ENCODE measurements at regions not wholly inside any gene's neighbourhood (a gene's known extent, or its start where the extent isn't known, plus 50 kb on each side); places are given as distances from the start of the nearest gene placed in this dataset.

DNA sequence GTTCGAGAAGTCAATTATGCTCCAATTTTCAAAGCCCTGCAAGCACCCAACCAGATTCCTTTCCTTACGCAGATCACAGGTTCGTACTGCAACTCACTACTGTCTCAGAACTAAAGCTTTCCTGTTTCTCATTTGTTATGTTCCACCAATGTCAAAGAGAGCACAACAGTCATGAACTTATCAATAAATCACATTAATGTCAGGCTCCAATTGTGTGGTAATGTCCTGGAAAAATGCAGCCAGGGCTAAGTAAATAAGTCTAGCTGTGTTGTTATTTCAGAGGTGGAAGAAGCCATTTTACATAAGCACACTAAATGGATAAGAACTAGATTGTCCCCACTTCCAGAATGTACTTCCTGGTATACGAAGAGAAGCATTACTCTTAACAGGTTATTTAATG, 488.6 kb upstream of the PTGER4 start:
- TF ChIP-seq, protein P1, sequence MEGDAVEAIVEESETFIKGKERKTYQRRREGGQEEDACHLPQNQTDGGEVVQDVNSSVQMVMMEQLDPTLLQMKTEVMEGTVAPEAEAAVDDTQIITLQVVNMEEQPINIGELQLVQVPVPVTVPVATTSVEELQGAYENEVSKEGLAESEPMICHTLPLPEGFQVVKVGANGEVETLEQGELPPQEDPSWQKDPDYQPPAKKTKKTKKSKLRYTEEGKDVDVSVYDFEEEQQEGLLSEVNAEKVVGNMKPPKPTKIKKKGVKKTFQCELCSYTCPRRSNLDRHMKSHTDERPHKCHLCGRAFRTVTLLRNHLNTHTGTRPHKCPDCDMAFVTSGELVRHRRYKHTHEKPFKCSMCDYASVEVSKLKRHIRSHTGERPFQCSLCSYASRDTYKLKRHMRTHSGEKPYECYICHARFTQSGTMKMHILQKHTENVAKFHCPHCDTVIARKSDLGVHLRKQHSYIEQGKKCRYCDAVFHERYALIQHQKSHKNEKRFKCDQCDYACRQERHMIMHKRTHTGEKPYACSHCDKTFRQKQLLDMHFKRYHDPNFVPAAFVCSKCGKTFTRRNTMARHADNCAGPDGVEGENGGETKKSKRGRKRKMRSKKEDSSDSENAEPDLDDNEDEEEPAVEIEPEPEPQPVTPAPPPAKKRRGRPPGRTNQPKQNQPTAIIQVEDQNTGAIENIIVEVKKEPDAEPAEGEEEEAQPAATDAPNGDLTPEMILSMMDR (IDR thresholded peaks at IDR 0.05; ENCODE audit: low read depth, low read length, missing control alignments) = no peak
- H3K4me3 ChIP-seq (ENCODE audit: low read depth, low read length) = no peak overlapping the region
- no peak for DNase-seq (ENCODE audit: low read depth)
- in situ Hi-C loops (cut with HindIII; ENCODE audit: low sequenced_read_pairs) = no loop called here

DNA sequence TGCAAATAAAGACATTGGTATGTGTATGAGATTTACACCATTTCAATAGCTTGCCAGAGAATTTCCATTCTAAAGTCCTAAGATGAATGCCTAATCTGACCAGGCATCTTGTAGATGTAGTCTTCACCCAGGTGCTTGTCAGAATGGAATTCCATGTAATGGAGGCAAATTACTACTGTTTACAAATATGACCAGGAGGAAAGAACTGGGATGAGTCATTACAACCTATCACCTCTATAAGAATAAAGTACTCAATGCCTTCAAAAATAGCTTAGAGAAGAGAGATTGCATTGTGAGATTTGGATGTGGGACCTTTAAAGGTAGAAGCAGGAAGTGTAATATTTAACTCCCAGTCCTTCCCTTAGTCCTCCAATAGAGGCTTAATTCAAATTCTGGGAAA, 507.0 kb upstream of the PTGER4 start:
- TF ChIP-seq, protein P1 (IDR thresholded peaks at IDR 0.05; ENCODE audit: low read depth, low read length, missing control alignments) = no peak
- DNase-seq (ENCODE audit: low read depth) = no peak
- no peak overlapping the region for H3K4me3 ChIP-seq (ENCODE audit: low read depth, low read length)
- in situ Hi-C loops (cut with HindIII; ENCODE audit: low sequenced_read_pairs) = no loop called here

DNA sequence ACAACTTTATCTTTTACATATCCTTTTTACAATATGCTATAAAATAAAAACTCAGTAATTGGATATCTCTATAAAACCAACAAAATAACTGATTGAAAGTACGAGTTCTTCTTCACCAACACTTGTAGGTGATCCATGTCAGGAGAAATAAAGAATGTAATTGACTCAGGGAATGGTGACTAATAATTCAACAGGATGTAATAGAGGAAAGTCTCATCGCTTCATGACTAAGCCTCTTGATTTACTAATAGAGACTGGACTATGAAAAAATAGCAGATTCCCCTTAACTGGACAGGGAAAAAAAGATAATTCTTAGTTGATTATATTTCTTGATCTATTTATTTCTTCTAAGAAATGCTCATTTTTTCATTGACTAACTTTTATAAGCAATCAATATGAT, 507.7 kb upstream of the PTGER4 start:
- TF ChIP-seq, protein P1 (IDR thresholded peaks at IDR 0.05; ENCODE audit: low read depth, low read length, missing control alignments) = no peak
- DNase-seq (ENCODE audit: low read depth) = no peak
- in situ Hi-C loops (cut with HindIII; ENCODE audit: low sequenced_read_pairs) = no loop called here

DNA sequence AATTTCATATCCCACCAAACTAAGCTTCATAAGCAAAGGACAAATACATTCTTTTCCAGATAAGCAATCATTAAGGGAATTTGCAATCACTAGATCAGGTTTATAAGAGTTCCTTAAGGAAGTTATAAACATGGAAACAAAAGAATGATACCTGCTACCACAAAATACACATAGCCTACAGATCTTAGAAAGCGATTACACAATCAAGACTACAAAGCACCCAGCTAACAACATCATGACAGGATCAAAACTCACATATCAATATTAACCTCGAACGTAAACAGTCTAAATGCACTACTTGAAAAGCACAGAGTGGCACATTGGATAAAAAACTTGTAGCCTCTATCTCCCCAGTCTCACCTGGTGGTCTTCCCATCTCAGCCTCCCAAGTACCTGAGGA, 512.4 kb upstream of the PTGER4 start:
- TF ChIP-seq, protein P1 (IDR thresholded peaks at IDR 0.05; ENCODE audit: low read depth, low read length, missing control alignments) = no peak
- in situ Hi-C loops (cut with HindIII; ENCODE audit: low sequenced_read_pairs) = no loop called here
- DNase-seq (ENCODE audit: low read depth) = no peak
- no peak overlapping the region for H3K4me3 ChIP-seq (ENCODE audit: low read depth, low read length)

More for the DNA sequence above, 507.7 kb upstream of the PTGER4 start:
- H3K4me3 ChIP-seq (ENCODE audit: low read depth, low read length) = no peak overlapping the region

DNA sequence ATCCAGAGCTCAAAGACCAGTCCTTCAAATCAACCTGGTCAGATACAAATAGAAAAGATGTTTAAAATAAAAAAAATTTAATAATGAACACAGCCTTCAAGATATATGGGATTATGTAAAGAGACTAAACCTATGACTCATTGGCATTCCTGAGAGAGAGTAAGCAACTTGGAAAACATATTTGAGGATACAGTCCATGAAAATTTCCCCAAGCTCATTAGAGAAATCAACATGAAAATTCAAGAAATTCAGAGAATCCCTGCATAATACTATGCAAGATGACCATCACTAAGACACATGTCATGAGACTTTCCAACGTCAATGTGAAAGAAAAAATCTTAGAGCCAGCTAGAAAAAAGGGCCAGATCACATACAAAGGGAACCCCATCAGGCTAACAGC, 512.9 kb upstream of the PTGER4 start:
- in situ Hi-C loops (cut with HindIII; ENCODE audit: low sequenced_read_pairs) = no loop called here
- DNase-seq (ENCODE audit: low read depth) = no peak
- TF ChIP-seq, protein P1 (IDR thresholded peaks at IDR 0.05; ENCODE audit: low read depth, low read length, missing control alignments) = no peak
- H3K4me3 ChIP-seq (ENCODE audit: low read depth, low read length) = no peak overlapping the region

DNA sequence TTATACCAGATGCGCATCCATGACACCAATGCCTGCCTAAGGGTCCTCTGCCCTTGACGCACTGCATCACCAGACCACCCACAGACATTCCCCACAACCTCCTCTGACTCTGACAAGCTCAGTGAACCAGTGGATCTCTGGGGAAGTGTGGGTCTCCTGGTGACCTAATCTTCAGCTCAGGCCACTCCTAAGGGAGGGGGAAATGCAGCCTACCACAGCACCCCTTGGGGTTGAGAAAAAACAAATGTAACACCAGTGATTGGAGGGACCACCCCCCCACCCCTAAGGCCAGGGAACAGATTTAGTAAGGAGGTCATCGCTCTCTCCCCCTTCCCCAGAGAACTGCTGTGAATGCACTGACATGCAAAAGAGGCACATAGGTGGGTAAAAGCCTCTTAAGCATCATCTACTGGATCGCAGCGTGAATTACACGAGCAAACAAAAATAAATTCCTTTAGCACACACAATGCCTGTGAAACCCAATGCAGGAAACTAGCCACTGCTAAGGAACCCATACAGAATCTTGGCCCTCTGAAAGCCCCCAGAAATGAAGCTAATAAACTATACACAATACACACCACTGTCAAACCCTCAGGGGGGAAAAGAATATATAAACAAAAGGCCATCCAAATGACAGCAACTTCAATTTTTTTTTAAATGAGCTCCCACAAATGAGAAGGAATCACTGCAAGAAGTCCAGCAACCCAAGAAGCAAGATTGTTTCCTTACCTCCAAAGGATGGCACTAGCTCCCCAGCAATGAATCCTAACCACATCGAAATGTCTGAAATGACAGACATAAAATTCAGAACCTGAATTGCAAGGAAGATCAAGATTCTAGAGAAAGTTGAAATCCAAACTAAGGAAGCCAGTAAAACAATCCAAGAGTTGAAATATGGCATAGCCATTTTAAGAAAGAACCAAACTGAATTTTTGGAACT, 513.7 kb upstream of the PTGER4 start:
- TF ChIP-seq, protein P1 (IDR thresholded peaks at IDR 0.05; ENCODE audit: low read depth, low read length, missing control alignments) = no peak
- H3K4me3 ChIP-seq (ENCODE audit: low read depth, low read length) = no peak overlapping the region
- DNase-seq (ENCODE audit: low read depth) = no peak
- in situ Hi-C loops (cut with HindIII; ENCODE audit: low sequenced_read_pairs) = no loop called here

Measured in astrocyte of the cerebellum (primary cell).